HCT116 (cell line): ENCODE measurements at regions not wholly inside any gene's neighbourhood (a gene's known extent, or its start where the extent isn't known, plus 50 kb on each side); places are given as distances from the start of the nearest gene placed in this dataset.
A peak's percentile ranks its signal among the peaks of the same experiment; 100 is the strongest.
"Not testable (repeated sequence)": the region's sequence is repeated elsewhere in the genome, so short reads cannot be mapped to it uniquely, and the experiment has no call there.

Source experiments
- ATAC-seq: fragments of 200-7000 bp; cut with Tn5 transposase; 2 replicates; pipeline ENCODE4 v1.9.1; 2020; ENCODE audit warnings: mild to moderate bottlenecking, moderate library complexity
- BruUV-seq: library from RNA; stranded (reverse); fragments of 400-500 nt; replicated peaks from 2 replicates; lab custom pipeline; 2021; lab: Mats Ljungman, UMichigan
- CTCF ChIA-PET: fragments of 300-600 bp; sonication (Branson Sonifier 250); formaldehyde crosslinking; loops from one replicate; lab custom pipeline; 2021; ENCODE audit warnings: antibody characterized with exemption; lab: Charles Lee
- POLR2A ChIA-PET: fragments of 300-600, 350-600 bp; sonication (Branson Sonifier 250); formaldehyde crosslinking; loops from one replicate; lab custom pipeline; 2021; ENCODE audit warnings: antibody characterized with exemption; lab: Charles Lee
- RAD21 ChIA-PET, 2 experiments: fragments of 300-600 bp; sonication (Branson Sonifier 250); formaldehyde crosslinking; loops; one replicate each; lab custom pipeline; 2023; ENCODE audit warnings: low total read pairs in 2 of 2; ENCODE audit not compliant: uncharacterized antibody in 2 of 2, unreplicated experiment in 2 of 2, low non-redundant PET in 1 of 2; lab: Charles Lee
- DNase-seq: peaks from one replicate; pipeline ENCODE4 v3.0.0-alpha.2; 2010; ENCODE audit warnings: low read depth, low spot score
- H2AFZ ChIP-seq: fragments of 200-600 bp; shearing (Covaris generic), sonication (generic); 2 replicates; pipeline ENCODE4 v1.6.1; 2017; ENCODE audit warnings: low read depth, mixed run types, mixed read lengths, antibody characterized with exemption, low read length; ENCODE audit not compliant: poor library complexity, severe bottlenecking
- H3K27ac ChIP-seq: 2 replicates; pipeline ENCODE4 v1.5.1; 2012; ENCODE audit warnings: low read depth, low read length
- H3K27me3 ChIP-seq: fragments of 200-600 bp; sonication (generic); 2 replicates; pipeline ENCODE4 v1.6.1; 2016; ENCODE audit warnings: mixed run types, low read length, mixed read lengths; ENCODE audit not compliant: insufficient read depth
- H3K36me3 ChIP-seq, 2 experiments: fragments of 200-500 bp in 1 of 2; fragments of 200-600 bp in 1 of 2; sonication (Bioruptor generic) in 1 of 2; sonication (generic) in 1 of 2; 2 replicates each; pipeline versions ENCODE4 v1.5.1 to v1.6.1; 2014 to 2016; ENCODE audit warnings: low read length in 2 of 2, inconsistent platforms in 1 of 2, mixed read lengths in 1 of 2, mixed run types in 1 of 2; ENCODE audit not compliant: insufficient read depth in 2 of 2, control insufficient read depth in 1 of 2
- H3K4me1 ChIP-seq, 2 experiments: fragments of 200-600 bp in 1 of 2; sonication (generic) in 1 of 2; 2 replicates each; pipeline versions ENCODE4 v1.5.1 to v1.6.1; 2012 to 2017; ENCODE audit warnings: low read length in 2 of 2, inconsistent platforms in 1 of 2, mild to moderate bottlenecking in 1 of 2, mixed read lengths in 1 of 2, mixed run types in 1 of 2, moderate library complexity in 1 of 2; ENCODE audit not compliant: insufficient read depth in 2 of 2, control insufficient read depth in 1 of 2
- H3K4me2 ChIP-seq: fragments of 200-600 bp; sonication (generic); 2 replicates; pipeline ENCODE4 v1.6.1; 2017; ENCODE audit warnings: mixed run types, low read length, mixed read lengths
- H3K4me3 ChIP-seq, 2 experiments: fragments of 200-600 bp in 1 of 2; sonication (generic) in 1 of 2; replicated peaks in 1 of 2; 2 replicates each; pipeline ENCODE4 v1.5.1; 2011 to 2016; ENCODE audit warnings: low read length in 2 of 2, control low read depth in 1 of 2, low read depth in 1 of 2, mild to moderate bottlenecking in 1 of 2, mixed read lengths in 1 of 2, mixed run types in 1 of 2
- H3K79me2 ChIP-seq: fragments of 200-600 bp; sonication (generic); 2 replicates; pipeline ENCODE4 v1.6.1; 2017; ENCODE audit warnings: mild to moderate bottlenecking, mixed run types, low read length, moderate library complexity, mixed read lengths; ENCODE audit not compliant: insufficient read depth
- H3K9ac ChIP-seq: fragments of 200-600 bp; sonication (generic); 2 replicates; pipeline ENCODE4 v1.6.1; 2016; ENCODE audit warnings: low read length, mixed read lengths
- H3K9me2 ChIP-seq: fragments of 200-600 bp; sonication (generic), shearing (Covaris generic); 2 replicates; pipeline ENCODE4 v1.6.1; 2017; ENCODE audit warnings: mixed run types, mild to moderate bottlenecking, moderate library complexity; ENCODE audit not compliant: insufficient read depth
- H3K9me3 ChIP-seq, 2 experiments: fragments of 200-500 bp in 1 of 2; fragments of 200-600 bp in 1 of 2; sonication (Bioruptor generic) in 1 of 2; sonication (generic) in 1 of 2; 2 replicates each; pipeline ENCODE4 v1.6.1; 2014 to 2017; ENCODE audit warnings: low read length in 2 of 2, mixed read lengths in 2 of 2, inconsistent platforms in 1 of 2, low read depth in 1 of 2, mild to moderate bottlenecking in 1 of 2, mixed run types in 1 of 2, moderate library complexity in 1 of 2; ENCODE audit not compliant: control insufficient read depth in 1 of 2, insufficient read depth in 1 of 2
- H4K20me1 ChIP-seq: fragments of 200-600 bp; sonication (generic), shearing (Covaris generic); 2 replicates; pipeline ENCODE4 v1.6.1; 2017; ENCODE audit warnings: mixed run types, mild to moderate bottlenecking, moderate library complexity; ENCODE audit not compliant: insufficient read depth
- intact Hi-C: fragments of 100-400 bp; cut with micrococcal nuclease; formaldehyde crosslinking; loops from 2 replicates; pipeline ENCODE4 v1.10.0; 2022

GRCh38 chr5:177875013-177875899 lies 92.6 kb upstream of the FAM153A start:
- H2AFZ ChIP-seq, H3K9me3 ChIP-seq, POLR2A ChIA-PET: not testable (repeated sequence)

GRCh38 chr5:177863822-177864446 lies 81.2 kb upstream of the FAM153A start:
- RAD21 ChIA-PET, H3K9ac ChIP-seq: not testable (repeated sequence)

More at GRCh38 chr5:177875013-177875899, 92.6 kb upstream of the FAM153A start:
- RAD21 ChIA-PET, H3K9me2 ChIP-seq, CTCF ChIA-PET, H3K27me3 ChIP-seq, H4K20me1 ChIP-seq, H3K79me2 ChIP-seq, H3K4me2 ChIP-seq, H3K4me1 ChIP-seq, DNase-seq, H3K27ac ChIP-seq, BruUV-seq, intact Hi-C loops, H3K36me3 ChIP-seq: not testable (repeated sequence)
- Histone ChIP-seq H3K9ac (peak overlapping the region; percentile 50; the same call in 1 of the 2 replicates), H3K4me3 (peak overlapping the region; percentile 42 to 50)
- peak; percentile 87 for ATAC-seq

More at GRCh38 chr5:177863822-177864446, 81.2 kb upstream of the FAM153A start:
- H3K27me3 ChIP-seq, H3K4me1 ChIP-seq, CTCF ChIA-PET, ATAC-seq, H2AFZ ChIP-seq, intact Hi-C loops, H3K36me3 ChIP-seq, H3K4me2 ChIP-seq, H3K9me3 ChIP-seq, DNase-seq, POLR2A ChIA-PET, H3K4me3 ChIP-seq, H3K79me2 ChIP-seq, H3K9me2 ChIP-seq, BruUV-seq, H4K20me1 ChIP-seq, H3K27ac ChIP-seq: not testable (repeated sequence)
